Endothelial cell (in vitro differentiated cells): ENCODE measurements at regions not wholly inside any gene's neighbourhood (a gene's known extent, or its start where the extent isn't known, plus 50 kb on each side); places are given as distances from the start of the nearest gene placed in this dataset.
"Not testable (repeated sequence)": the region's sequence is repeated elsewhere in the genome, so short reads cannot be mapped to it uniquely, and the experiment has no call there.

Experiments used
- DNase-seq: peaks from one replicate; pipeline ENCODE4 v3.0.0; 2021; ENCODE audit warnings: low spot score
- H3K27ac Mint-ChIP-seq: one replicate; pipeline ENCODE4 v1.8.0; 2021; ENCODE audit warnings: mixed read lengths, inconsistent platforms; ENCODE audit not compliant: unreplicated experiment
- H3K27me3 Mint-ChIP-seq: one replicate; pipeline ENCODE4 v1.8.0; 2021; ENCODE audit warnings: mild to moderate bottlenecking, moderate library complexity, mixed read lengths, inconsistent platforms; ENCODE audit not compliant: unreplicated experiment
- H3K36me3 Mint-ChIP-seq: one replicate; pipeline ENCODE4 v1.8.0; 2021; ENCODE audit warnings: mild to moderate bottlenecking, low read depth, mixed read lengths, inconsistent platforms; ENCODE audit not compliant: unreplicated experiment
- H3K4me1 Mint-ChIP-seq: one replicate; pipeline ENCODE4 v1.8.0; 2021; ENCODE audit warnings: mild to moderate bottlenecking, mixed read lengths, inconsistent platforms; ENCODE audit not compliant: unreplicated experiment
- H3K4me3 Mint-ChIP-seq: one replicate; pipeline ENCODE4 v1.8.0; 2021; ENCODE audit warnings: mild to moderate bottlenecking, mixed read lengths, inconsistent platforms; ENCODE audit not compliant: unreplicated experiment
- H3K9me3 Mint-ChIP-seq: one replicate; pipeline ENCODE4 v1.8.0; 2021; ENCODE audit warnings: mixed read lengths, inconsistent platforms; ENCODE audit not compliant: unreplicated experiment
- CTCF ChIP-seq: fragments of 200-600 bp; sonication (generic); IDR thresholded peaks from one replicate; pipeline ENCODE4 v1.5.0; 2021; ENCODE audit warnings: antibody characterized with exemption; ENCODE audit not compliant: unreplicated experiment

GRCh38 chrX:65971151-65971550, 68.7 kb downstream of the VSIG4 start:
- DNase-seq, result no peak
- H3K9me3 Mint-ChIP-seq, result no peaks in the 10 kb centered on the region
- no peak for TF ChIP-seq CTCF
- no peaks in the 10 kb centered on the region for H3K27me3 Mint-ChIP-seq
- no peak overlapping the region for H3K27ac Mint-ChIP-seq
- no peak overlapping the region for H3K4me3 Mint-ChIP-seq
- peaks cover 6% of the 10 kb centered on the region for H3K4me1 Mint-ChIP-seq
- H3K36me3 Mint-ChIP-seq, result no peaks in the 10 kb centered on the region

- H3K4me3 Mint-ChIP-seq, H3K9me3 Mint-ChIP-seq, H3K27ac Mint-ChIP-seq, H3K36me3 Mint-ChIP-seq, H3K4me1 Mint-ChIP-seq, DNase-seq, H3K27me3 Mint-ChIP-seq: not testable (repeated sequence)
Measured at GRCh38 chrX:65967159-65967558, 72.7 kb downstream of the VSIG4 start.

- Mint-ChIP-seq H3K9me3 (no peaks in the 10 kb centered on the region), H3K27me3 (peaks cover 1% of the 10 kb centered on the region), H3K4me1 (no peaks in the 10 kb centered on the region), H3K27ac (no peak overlapping the region), H3K36me3 (peaks cover 4% of the 10 kb centered on the region), H3K4me3 (no peak overlapping the region)
- no peak for DNase-seq
- no peak for TF ChIP-seq CTCF
Measured at GRCh38 chrX:65961714-65962113, 78.2 kb downstream of the VSIG4 start.

GRCh38 chrX:65948103-65948502, 91.8 kb downstream of the VSIG4 start:
- Mint-ChIP-seq H3K27me3 (no peaks in the 10 kb centered on the region), H3K4me3 (no peak overlapping the region), H3K4me1 (no peaks in the 10 kb centered on the region), H3K27ac (no peak overlapping the region), H3K36me3 (no peaks in the 10 kb centered on the region), H3K9me3 (no peaks in the 10 kb centered on the region)
- TF ChIP-seq CTCF, result no peak
- DNase-seq, result no peak

- H3K4me1 Mint-ChIP-seq, result no peaks in the 10 kb centered on the region
- no peak for TF ChIP-seq CTCF
- no peaks in the 10 kb centered on the region for H3K36me3 Mint-ChIP-seq
- H3K9me3 Mint-ChIP-seq, result no peaks in the 10 kb centered on the region
- no peaks in the 10 kb centered on the region for H3K27me3 Mint-ChIP-seq
- no peak for DNase-seq
- H3K4me3 Mint-ChIP-seq, result no peak overlapping the region
- H3K27ac Mint-ChIP-seq, result no peak overlapping the region
Measured at GRCh38 chrX:65941775-65942174, 98.1 kb downstream of the VSIG4 start.

GRCh38 chrX:65933085-65933589, 106.7 kb downstream of the VSIG4 start:
- Mint-ChIP-seq H3K27ac (no peak overlapping the region), H3K4me3 (no peak overlapping the region), H3K36me3 (no peaks in the 10 kb centered on the region), H3K4me1 (no peaks in the 10 kb centered on the region), H3K27me3 (no peaks in the 10 kb centered on the region), H3K9me3 (no peaks in the 10 kb centered on the region)
- no peak for DNase-seq
- TF ChIP-seq CTCF, result no peak
